PFSK-1 (cell line): ENCODE measurements at regions not wholly inside any gene's neighbourhood (a gene's known extent, or its start where the extent isn't known, plus 50 kb on each side); places are given as distances from the start of the nearest gene placed in this dataset.

Experiments
- FOXP2 ChIP-seq: optimal IDR thresholded peaks from 2 replicates; pipeline ENCODE3; 2011; ENCODE audit warnings: borderline replicate concordance, control low read depth, inconsistent platforms; ENCODE audit not compliant: insufficient read depth; ENCODE audit errors: extremely low read length, extremely low read depth
- POLR2AphosphoS5 ChIP-seq: IDR thresholded peaks from 2 replicates; pipeline ENCODE4 v1.6.1; 2012; ENCODE audit warnings: low read depth, mild to moderate bottlenecking, control low read depth, low read length, moderate library complexity
- SIN3A ChIP-seq: IDR thresholded peaks from 2 replicates; pipeline ENCODE4 v1.6.1; 2012; ENCODE audit warnings: mild to moderate bottlenecking, low read length, moderate library complexity, borderline replicate concordance; ENCODE audit not compliant: insufficient read depth
- TAF1 ChIP-seq: IDR thresholded peaks from 2 replicates; pipeline ENCODE4 v1.6.1; 2012; ENCODE audit warnings: low read length, control low read depth, borderline replicate concordance; ENCODE audit not compliant: insufficient read depth
- TF ChIP-seq, protein P1 (sequence below), 2 experiments: IDR thresholded peaks; 2 replicates each; pipeline versions ENCODE4 v1.6.1 to v1.8.0; 2011 to 2012; ENCODE audit warnings: low read depth in 2 of 2, low read length in 2 of 2, control low read depth in 1 of 2, inconsistent platforms in 1 of 2, mild to moderate bottlenecking in 1 of 2, moderate library complexity in 1 of 2; ENCODE audit not compliant: insufficient read depth in 1 of 2

GRCh38 chr5:1955586-1955985, 72.9 kb upstream of the IRX4 start:
- TF ChIP-seq, protein P1, sequence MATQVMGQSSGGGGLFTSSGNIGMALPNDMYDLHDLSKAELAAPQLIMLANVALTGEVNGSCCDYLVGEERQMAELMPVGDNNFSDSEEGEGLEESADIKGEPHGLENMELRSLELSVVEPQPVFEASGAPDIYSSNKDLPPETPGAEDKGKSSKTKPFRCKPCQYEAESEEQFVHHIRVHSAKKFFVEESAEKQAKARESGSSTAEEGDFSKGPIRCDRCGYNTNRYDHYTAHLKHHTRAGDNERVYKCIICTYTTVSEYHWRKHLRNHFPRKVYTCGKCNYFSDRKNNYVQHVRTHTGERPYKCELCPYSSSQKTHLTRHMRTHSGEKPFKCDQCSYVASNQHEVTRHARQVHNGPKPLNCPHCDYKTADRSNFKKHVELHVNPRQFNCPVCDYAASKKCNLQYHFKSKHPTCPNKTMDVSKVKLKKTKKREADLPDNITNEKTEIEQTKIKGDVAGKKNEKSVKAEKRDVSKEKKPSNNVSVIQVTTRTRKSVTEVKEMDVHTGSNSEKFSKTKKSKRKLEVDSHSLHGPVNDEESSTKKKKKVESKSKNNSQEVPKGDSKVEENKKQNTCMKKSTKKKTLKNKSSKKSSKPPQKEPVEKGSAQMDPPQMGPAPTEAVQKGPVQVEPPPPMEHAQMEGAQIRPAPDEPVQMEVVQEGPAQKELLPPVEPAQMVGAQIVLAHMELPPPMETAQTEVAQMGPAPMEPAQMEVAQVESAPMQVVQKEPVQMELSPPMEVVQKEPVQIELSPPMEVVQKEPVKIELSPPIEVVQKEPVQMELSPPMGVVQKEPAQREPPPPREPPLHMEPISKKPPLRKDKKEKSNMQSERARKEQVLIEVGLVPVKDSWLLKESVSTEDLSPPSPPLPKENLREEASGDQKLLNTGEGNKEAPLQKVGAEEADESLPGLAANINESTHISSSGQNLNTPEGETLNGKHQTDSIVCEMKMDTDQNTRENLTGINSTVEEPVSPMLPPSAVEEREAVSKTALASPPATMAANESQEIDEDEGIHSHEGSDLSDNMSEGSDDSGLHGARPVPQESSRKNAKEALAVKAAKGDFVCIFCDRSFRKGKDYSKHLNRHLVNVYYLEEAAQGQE (IDR thresholded peaks at IDR 0.05; ENCODE audit: insufficient read depth in 1 of 2, low read depth in 2 of 2, low read length in 2 of 2): no peak
- TF ChIP-seq FOXP2 (no peak), SIN3A (no peak), TAF1 (no peak), POLR2AphosphoS5 (no peak)

- no peak for TF ChIP-seq FOXP2
- TF ChIP-seq, protein P1 (IDR thresholded peaks at IDR 0.05; ENCODE audit: insufficient read depth in 1 of 2, low read depth in 2 of 2, low read length in 2 of 2): no peak
- TF ChIP-seq TAF1: no peak
Observed at GRCh38 chr5:1952444-1953099, 69.8 kb upstream of the IRX4 start.

DNA sequence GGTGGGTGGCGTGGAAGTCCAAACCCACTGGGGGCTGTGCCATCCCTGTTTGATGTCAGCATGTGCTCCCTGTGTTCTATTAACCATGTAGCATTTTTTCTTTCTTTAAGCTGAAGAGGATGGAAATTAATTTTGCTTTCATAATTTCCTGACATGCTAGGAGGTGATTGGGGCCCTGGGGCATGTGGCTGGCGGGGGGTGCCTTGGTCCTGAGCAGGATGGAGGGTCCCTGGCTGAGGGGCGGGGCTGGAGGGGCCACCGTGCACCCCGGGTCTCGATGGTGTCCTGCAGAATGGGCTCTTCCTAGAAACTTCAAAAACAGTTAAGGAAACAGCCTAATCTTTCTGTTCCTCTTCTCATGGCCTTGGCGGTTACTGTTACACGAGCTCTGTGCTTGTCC, 69.3 kb upstream of the IRX4 start:
- TF ChIP-seq SIN3A (no peak), FOXP2 (no peak), POLR2AphosphoS5 (no peak), TAF1 (no peak)
- TF ChIP-seq, protein P1 (IDR thresholded peaks at IDR 0.05; ENCODE audit: insufficient read depth in 1 of 2, low read depth in 2 of 2, low read length in 2 of 2): no peak

- no peak for TF ChIP-seq SIN3A
- TF ChIP-seq, protein P1 (IDR thresholded peaks at IDR 0.05; ENCODE audit: insufficient read depth in 1 of 2, low read depth in 2 of 2, low read length in 2 of 2): no peak
- no peak for TF ChIP-seq POLR2AphosphoS5
- no peak for TF ChIP-seq TAF1
- TF ChIP-seq FOXP2: no peak
Observed at GRCh38 chr5:1951165-1951816, 68.6 kb upstream of the IRX4 start.

GRCh38 chr5:1950708-1951103, 68.0 kb upstream of the IRX4 start:
- TF ChIP-seq FOXP2 (no peak), SIN3A (no peak), TAF1 (no peak), POLR2AphosphoS5 (no peak)
- TF ChIP-seq, protein P1 (IDR thresholded peaks at IDR 0.05; ENCODE audit: insufficient read depth in 1 of 2, low read depth in 2 of 2, low read length in 2 of 2): no peak
